Activated CD4-positive, CD25-positive, alpha-beta regulatory T cell treated with anti-CD3 and anti-CD28 coated beads, Interleukin-2, amount 50 U/mL, for 72 hours (primary cell): ENCODE measurements at regions not wholly inside any gene's neighbourhood (a gene's known extent, or its start where the extent isn't known, plus 50 kb on each side); places are given as distances from the start of the nearest gene placed in this dataset.
"Not testable (repeated sequence)": the region's sequence is repeated elsewhere in the genome, so short reads cannot be mapped to it uniquely, and the experiment has no call there.

ENCODE experiments used
- DNase-seq: peaks from one replicate; pipeline ENCODE4 v3.0.0; 2021

- no peak for DNase-seq
Observed at GRCh38 chr15:62517541-62517940, 352.5 kb upstream of the C2CD4B start.

GRCh38 chr15:62518666-62519065 is 353.6 kb upstream of the C2CD4B start:
- not testable (repeated sequence) for DNase-seq

GRCh38 chr15:62519900-62520299 is 354.8 kb upstream of the C2CD4B start:
- no peak for DNase-seq

GRCh38 chr15:62520887-62521286 is 355.8 kb upstream of the C2CD4B start:
- DNase-seq = no peak

GRCh38 chr15:62521396-62521795 is 356.3 kb upstream of the C2CD4B start:
- DNase-seq = no peak

GRCh38 chr15:62524848-62525247 is 359.8 kb upstream of the C2CD4B start:
- DNase-seq = no peak

GRCh38 chr15:62527387-62527786 is 362.3 kb upstream of the C2CD4B start:
- no peak for DNase-seq

GRCh38 chr15:62528505-62528904 is 363.4 kb upstream of the C2CD4B start:
- DNase-seq = no peak

GRCh38 chr15:62532367-62532766 is 367.3 kb upstream of the C2CD4B start:
- DNase-seq = no peak

- DNase-seq = no peak
Observed at GRCh38 chr15:62533687-62534086, 368.6 kb upstream of the C2CD4B start.

- DNase-seq = no peak
Observed at GRCh38 chr15:62534996-62535395, 369.9 kb upstream of the C2CD4B start.

GRCh38 chr15:62539236-62539635 is 374.2 kb upstream of the C2CD4B start:
- no peak for DNase-seq

- no peak for DNase-seq
Observed at GRCh38 chr15:62541250-62541649, 376.2 kb upstream of the C2CD4B start.

- no peak for DNase-seq
Observed at GRCh38 chr15:62541846-62542245, 376.8 kb upstream of the C2CD4B start.

GRCh38 chr15:62544446-62544845 is 379.4 kb upstream of the C2CD4B start:
- DNase-seq = no peak

GRCh38 chr15:62545467-62546227 is 380.6 kb upstream of the C2CD4B start:
- DNase-seq = no peak

- no peak for DNase-seq
Observed at GRCh38 chr15:62546628-62547027, 381.5 kb upstream of the C2CD4B start.

GRCh38 chr15:62547584-62547983 is 382.5 kb upstream of the C2CD4B start:
- no peak for DNase-seq

- DNase-seq = no peak
Observed at GRCh38 chr15:62549345-62549970, 384.4 kb upstream of the C2CD4B start.

- no peak for DNase-seq
Observed at GRCh38 chr15:62550106-62550505, 385.0 kb upstream of the C2CD4B start.

GRCh38 chr15:62552444-62552843 is 387.4 kb upstream of the C2CD4B start:
- DNase-seq = no peak

GRCh38 chr15:62553911-62554563 is 389.0 kb upstream of the C2CD4B start:
- DNase-seq = no peak

GRCh38 chr15:62558640-62559380 is 393.7 kb upstream of the C2CD4B start:
- DNase-seq = no peak

GRCh38 chr15:62559381-62559733 is 394.3 kb upstream of the C2CD4B start:
- DNase-seq = no peak
